PC-9 (cell line): ENCODE measurements at regions not wholly inside any gene's neighbourhood (a gene's known extent, or its start where the extent isn't known, plus 50 kb on each side); places are given as distances from the start of the nearest gene placed in this dataset.

Experiments
- BruUV-seq: library from RNA; stranded (reverse); fragments of 400-500 nt; replicated peaks from 2 replicates; lab custom pipeline; 2021; lab: Mats Ljungman, UMichigan
- CTCF ChIA-PET: fragments of 300-600 bp; sonication (Branson Sonifier 250); formaldehyde crosslinking; loops from one replicate; lab custom pipeline; 2022; ENCODE audit warnings: antibody characterized with exemption; lab: Charles Lee
- POLR2A ChIA-PET: fragments of 300-600 bp; sonication (Branson Sonifier 250); formaldehyde crosslinking; loops from one replicate; lab custom pipeline; 2022; ENCODE audit warnings: antibody characterized with exemption; ENCODE audit not compliant: unreplicated experiment; lab: Charles Lee
- DNase-seq, 2 experiments: peaks; one replicate each; pipeline versions ENCODE4 v3.0.0 to v3.0.0-alpha.2; 2015 to 2022; ENCODE audit warnings: mixed read lengths in 1 of 2
- H2AFZ ChIP-seq: fragments of 200-600 bp; sonication (generic); 2 replicates; pipeline ENCODE4 v1.8.1; 2017; ENCODE audit warnings: antibody characterized with exemption
- H3F3A ChIP-seq: fragments of 200-600 bp; sonication (generic); 2 replicates; pipeline ENCODE4 v1.8.1; 2017; ENCODE audit warnings: antibody characterized with exemption, mild to moderate bottlenecking, low read depth; ENCODE audit not compliant: insufficient read depth
- H3K27ac ChIP-seq: fragments of 200-600 bp; sonication (generic); 2 replicates; pipeline ENCODE4 v1.6.1; 2016; ENCODE audit warnings: mixed run types
- H3K27me3 ChIP-seq: fragments of 200-600 bp; sonication (generic); 2 replicates; pipeline ENCODE4 v1.6.1; 2016; ENCODE audit warnings: low read depth, mixed run types; ENCODE audit not compliant: insufficient read depth
- H3K36me3 ChIP-seq: fragments of 200-600 bp; sonication (generic); 2 replicates; pipeline ENCODE4 v1.6.1; 2016; ENCODE audit warnings: low read depth, mixed run types
- H3K4me1 ChIP-seq: fragments of 200-600 bp; sonication (generic); replicated peaks from 2 replicates; pipeline ENCODE4 v1.6.1; 2016; ENCODE audit warnings: mixed run types; ENCODE audit not compliant: insufficient read depth
- H3K4me2 ChIP-seq: fragments of 200-600 bp; sonication (generic); 2 replicates; pipeline ENCODE4 v1.6.1; 2017; ENCODE audit warnings: mixed run types
- H3K4me3 ChIP-seq: fragments of 200-600 bp; sonication (generic); 2 replicates; pipeline ENCODE4 v1.6.1; 2016; ENCODE audit warnings: mixed run types
- H3K79me2 ChIP-seq: fragments of 200-600 bp; sonication (generic); 2 replicates; pipeline ENCODE4 v1.6.1; 2017; ENCODE audit warnings: low read depth, mixed run types
- H3K9me2 ChIP-seq: fragments of 200-600 bp; sonication (generic); 2 replicates; pipeline ENCODE4 v1.8.1; 2017; ENCODE audit warnings: mild to moderate bottlenecking; ENCODE audit not compliant: insufficient read depth
- H3K9me3 ChIP-seq: fragments of 200-600 bp; sonication (generic); 2 replicates; pipeline ENCODE4 v1.8.1; 2016; ENCODE audit warnings: low read depth; ENCODE audit not compliant: insufficient read depth
- H4K20me1 ChIP-seq: fragments of 200-600 bp; sonication (generic); 2 replicates; pipeline ENCODE4 v1.8.1; 2017; ENCODE audit not compliant: insufficient read depth
- EZH2 ChIP-seq: fragments of 200-600 bp; sonication (generic); IDR thresholded peaks from 2 replicates; pipeline ENCODE4 v1.8.0; 2017; ENCODE audit warnings: antibody characterized with exemption, low read depth
- intact Hi-C: fragments of 100-400 bp; cut with micrococcal nuclease; formaldehyde crosslinking; loops from one replicate; pipeline ENCODE4 v1.10.0; 2022; ENCODE audit not compliant: unreplicated experiment
- TF ChIP-seq, protein P1 (sequence below): fragments of 200-600 bp; sonication (generic); conservative IDR thresholded peaks from 2 replicates; pipeline ENCODE4 v1.6.1; 2017; ENCODE audit warnings: mixed run types, antibody characterized with exemption, mild to moderate bottlenecking, moderate library complexity

DNA sequence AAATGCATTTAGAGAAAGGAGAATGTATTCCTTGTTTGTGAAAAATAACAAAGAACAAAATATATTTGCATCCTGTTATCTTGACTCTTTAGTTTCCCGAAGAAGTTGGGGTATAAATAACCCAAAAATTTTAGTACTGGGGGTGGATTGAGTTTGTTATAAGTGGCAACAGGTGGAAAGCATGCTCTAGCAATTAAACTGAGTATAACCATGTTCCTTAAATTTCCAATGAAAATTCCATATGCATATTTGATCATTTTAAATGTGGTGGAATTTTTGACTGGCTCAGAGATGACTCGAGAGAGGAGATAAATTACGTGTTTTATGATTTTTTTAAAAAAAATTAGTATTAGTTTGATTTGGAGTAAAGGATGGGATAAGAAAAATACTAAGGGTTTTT, 348.9 kb downstream of the TGFB2 start:
- no peaks in the 10 kb centered on the region for H3K36me3 ChIP-seq
- ChIA-PET POLR2A (no interaction called here), CTCF (no interaction called here)
- H3K79me2 ChIP-seq: no peaks in the 10 kb centered on the region
- 0 out of 2 replicates have a peak, but pooled peaks cover 2% of the 10 kb centered on the region for H3K9me3 ChIP-seq
- no peaks in the 10 kb centered on the region for H3K27me3 ChIP-seq
- H3K4me3 ChIP-seq: no peak overlapping the region
- H3F3A ChIP-seq: no peaks in the 10 kb centered on the region
- no peak overlapping the region for H3K4me2 ChIP-seq
- H4K20me1 ChIP-seq: no peaks in the 10 kb centered on the region
- no peak for DNase-seq
- no peaks in the 10 kb centered on the region for H3K4me1 ChIP-seq
- H3K9me2 ChIP-seq: no peaks in the 10 kb centered on the region
- intact Hi-C loops: no loop called here
- no TSS peak for BruUV-seq
- H2AFZ ChIP-seq: no peak overlapping the region
- TF ChIP-seq EZH2: no peak
- TF ChIP-seq, protein P1, sequence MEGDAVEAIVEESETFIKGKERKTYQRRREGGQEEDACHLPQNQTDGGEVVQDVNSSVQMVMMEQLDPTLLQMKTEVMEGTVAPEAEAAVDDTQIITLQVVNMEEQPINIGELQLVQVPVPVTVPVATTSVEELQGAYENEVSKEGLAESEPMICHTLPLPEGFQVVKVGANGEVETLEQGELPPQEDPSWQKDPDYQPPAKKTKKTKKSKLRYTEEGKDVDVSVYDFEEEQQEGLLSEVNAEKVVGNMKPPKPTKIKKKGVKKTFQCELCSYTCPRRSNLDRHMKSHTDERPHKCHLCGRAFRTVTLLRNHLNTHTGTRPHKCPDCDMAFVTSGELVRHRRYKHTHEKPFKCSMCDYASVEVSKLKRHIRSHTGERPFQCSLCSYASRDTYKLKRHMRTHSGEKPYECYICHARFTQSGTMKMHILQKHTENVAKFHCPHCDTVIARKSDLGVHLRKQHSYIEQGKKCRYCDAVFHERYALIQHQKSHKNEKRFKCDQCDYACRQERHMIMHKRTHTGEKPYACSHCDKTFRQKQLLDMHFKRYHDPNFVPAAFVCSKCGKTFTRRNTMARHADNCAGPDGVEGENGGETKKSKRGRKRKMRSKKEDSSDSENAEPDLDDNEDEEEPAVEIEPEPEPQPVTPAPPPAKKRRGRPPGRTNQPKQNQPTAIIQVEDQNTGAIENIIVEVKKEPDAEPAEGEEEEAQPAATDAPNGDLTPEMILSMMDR: no peak
- no peak overlapping the region for H3K27ac ChIP-seq

DNA sequence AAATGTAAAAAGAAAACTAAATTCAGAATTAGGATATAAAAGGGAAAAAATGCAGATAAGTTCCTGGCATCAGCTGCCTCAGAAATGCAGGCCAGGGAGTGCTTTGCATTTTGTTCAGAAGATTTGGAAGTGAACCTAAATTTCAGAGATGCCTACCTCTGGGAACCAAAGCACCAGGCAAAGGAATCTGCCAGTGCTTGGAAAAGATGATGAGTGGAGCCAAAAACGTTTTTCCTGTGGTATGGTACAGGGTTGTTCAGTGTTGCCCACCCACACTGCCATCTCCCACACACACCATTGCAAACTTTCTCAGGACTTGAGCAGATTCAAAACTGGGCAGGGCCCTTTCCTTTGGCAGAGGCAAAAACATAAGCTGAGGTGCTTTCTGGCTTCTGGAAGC, 349.5 kb downstream of the TGFB2 start:
- no peak overlapping the region for H3K27ac ChIP-seq
- intact Hi-C loops: no loop called here
- H3K4me2 ChIP-seq: no peak overlapping the region
- H2AFZ ChIP-seq: no peak overlapping the region
- H4K20me1 ChIP-seq: no peaks in the 10 kb centered on the region
- CTCF ChIA-PET: no interaction called here
- no peak overlapping the region for H3K4me3 ChIP-seq
- DNase-seq: no peak
- peaks cover 3% of the 10 kb centered on the region; the same call in 1 of the 2 replicates for H3K9me3 ChIP-seq
- POLR2A ChIA-PET: no interaction called here
- no peaks in the 10 kb centered on the region for H3K9me2 ChIP-seq
- H3F3A ChIP-seq: no peaks in the 10 kb centered on the region
- no peaks in the 10 kb centered on the region for H3K79me2 ChIP-seq
- H3K36me3 ChIP-seq: no peaks in the 10 kb centered on the region
- no peaks in the 10 kb centered on the region for H3K4me1 ChIP-seq
- BruUV-seq: no TSS peak
- no peaks in the 10 kb centered on the region for H3K27me3 ChIP-seq
- TF ChIP-seq EZH2: no peak

DNA sequence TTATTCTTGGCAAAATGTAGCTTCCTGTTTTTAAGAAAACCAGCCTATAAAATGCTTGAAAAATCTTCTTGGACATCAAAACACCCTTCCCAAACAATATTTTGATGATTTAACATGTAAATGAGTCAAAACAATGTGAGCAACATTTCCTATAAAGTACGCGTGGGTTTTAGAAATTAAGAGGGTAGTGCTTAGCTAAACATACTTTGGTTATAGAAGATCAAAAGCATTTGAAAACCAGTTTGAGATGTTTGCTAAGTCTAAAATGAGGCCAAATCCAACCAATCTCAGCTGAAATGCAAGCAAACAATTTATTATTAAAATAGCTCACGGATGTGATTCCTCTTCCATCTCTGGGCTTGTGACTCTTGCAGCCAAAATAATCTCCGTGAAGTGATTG, 350.4 kb downstream of the TGFB2 start:
- DNase-seq: no peak
- H4K20me1 ChIP-seq: no peaks in the 10 kb centered on the region
- H3K4me1 ChIP-seq: no peaks in the 10 kb centered on the region
- ChIA-PET CTCF (no interaction called here), POLR2A (no interaction called here)
- H3K9me2 ChIP-seq: no peaks in the 10 kb centered on the region
- no peaks in the 10 kb centered on the region for H3K79me2 ChIP-seq
- no peaks in the 10 kb centered on the region for H3F3A ChIP-seq
- H3K9me3 ChIP-seq: peaks cover 3% of the 10 kb centered on the region; the same call in 1 of the 2 replicates
- H3K27me3 ChIP-seq: no peaks in the 10 kb centered on the region
- no peak overlapping the region for H3K4me2 ChIP-seq
- H2AFZ ChIP-seq: no peak overlapping the region
- H3K4me3 ChIP-seq: no peak overlapping the region
- no peaks in the 10 kb centered on the region for H3K36me3 ChIP-seq
- intact Hi-C loops: no loop called here
- no peak for TF ChIP-seq EZH2
- TF ChIP-seq, protein P1: no peak
- BruUV-seq: no TSS peak
- H3K27ac ChIP-seq: no peak overlapping the region

DNA sequence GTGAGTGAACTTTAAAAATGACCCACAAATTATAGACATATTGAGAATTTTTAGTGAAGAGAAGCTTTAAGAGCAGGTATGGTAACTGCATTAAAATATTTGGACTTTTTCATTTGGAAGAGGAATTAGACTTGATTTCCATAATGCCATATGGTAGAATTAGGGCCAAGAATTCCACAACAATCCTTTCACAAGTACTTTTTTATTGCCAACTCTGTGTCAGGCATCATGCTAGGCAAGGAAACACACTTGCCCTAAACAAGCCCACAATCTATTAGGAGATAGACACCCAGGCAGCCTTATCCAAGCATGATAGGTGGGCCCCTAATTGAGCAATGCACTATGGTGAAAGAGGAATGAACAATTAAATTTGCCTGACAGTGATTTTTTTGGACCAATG, 353.0 kb downstream of the TGFB2 start:
- intact Hi-C loops: no loop called here

More for the DNA sequence above, 353.0 kb downstream of the TGFB2 start:
- TF ChIP-seq, protein P1: no peak
- no peak for TF ChIP-seq EZH2
- Histone ChIP-seq H3K79me2 (no peaks in the 10 kb centered on the region), H3K4me3 (no peak overlapping the region), H3K4me2 (no peak overlapping the region), H3K27me3 (no peaks in the 10 kb centered on the region), H2AFZ (no peak overlapping the region), H4K20me1 (no peaks in the 10 kb centered on the region), H3K27ac (no peak overlapping the region), H3K4me1 (no peaks in the 10 kb centered on the region), H3F3A (no peaks in the 10 kb centered on the region), H3K9me3 (peaks cover 7% of the 10 kb centered on the region; the same call in 1 of the 2 replicates), H3K9me2 (no peaks in the 10 kb centered on the region), H3K36me3 (no peaks in the 10 kb centered on the region)
- ChIA-PET POLR2A (no interaction called here), CTCF (interaction anchor here (0.6 kb wide), 1 partner anchor 79 kb away, joined by 3 read pairs; no protein-coding TSS in a partner anchor)
- no peak for DNase-seq
- BruUV-seq: no TSS peak
